NCI-H2196 (cell line): ENCODE measurements at regions not wholly inside any gene's neighbourhood (a gene's known extent, or its start where the extent isn't known, plus 50 kb on each side); places are given as distances from the start of the nearest gene placed in this dataset.
A peak's percentile ranks its signal among the peaks of the same experiment; 100 is the strongest.

ENCODE experiments used
- DNase-seq: peaks from one replicate; lab custom pipeline; 2025; ENCODE audit not compliant: unreplicated experiment; lab: John Stamatoyannopoulos, UW

- peak; percentile 89 for DNase-seq
Measured at GRCh38 chr9:117487555-117488175, 72.8 kb upstream of the ASTN2 start.

- no peak for DNase-seq
Measured at GRCh38 chr9:117486426-117486825, 71.6 kb upstream of the ASTN2 start.

GRCh38 chr9:117485176-117485575 lies 70.3 kb upstream of the ASTN2 start:
- no peak for DNase-seq

DNA sequence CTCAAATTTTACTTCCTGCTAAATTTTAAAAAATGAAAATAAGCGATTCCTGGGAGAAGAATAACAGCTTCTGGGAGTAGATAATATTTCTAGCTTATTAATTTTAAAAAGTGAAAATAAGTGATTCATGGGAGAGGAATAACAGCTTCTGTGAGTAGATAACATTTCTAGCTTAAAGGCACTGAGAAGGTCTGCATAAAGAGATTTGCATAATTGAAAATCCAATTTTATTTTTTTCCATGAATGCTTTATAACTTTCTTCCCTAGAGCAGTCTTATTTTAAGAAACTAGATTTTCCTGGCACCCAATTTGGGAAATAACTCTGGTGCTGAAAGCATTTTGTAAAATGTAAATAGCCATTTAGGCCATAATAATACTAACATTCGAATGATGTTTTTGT lies 65.9 kb upstream of the ASTN2 start:
- DNase-seq = no peak

DNA sequence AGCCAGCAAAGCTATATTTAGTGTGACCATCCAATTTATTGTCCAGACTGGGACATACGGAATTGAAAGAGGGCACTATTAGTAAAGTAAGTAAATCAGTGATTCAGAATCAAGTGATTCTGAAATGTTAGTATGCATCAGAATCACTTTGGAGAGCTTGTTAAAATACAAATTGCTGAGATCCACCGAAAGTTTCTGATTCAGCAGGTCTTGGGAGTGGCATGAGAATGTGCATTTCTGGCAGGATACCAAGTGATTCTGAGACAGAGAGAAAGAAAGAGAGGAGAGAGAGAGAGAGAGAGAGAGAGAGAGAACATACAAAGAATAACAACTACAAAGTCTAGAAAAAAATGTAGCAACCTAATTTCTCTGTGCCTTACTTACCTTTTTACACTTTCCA lies 65.4 kb upstream of the ASTN2 start:
- no peak for DNase-seq

DNA sequence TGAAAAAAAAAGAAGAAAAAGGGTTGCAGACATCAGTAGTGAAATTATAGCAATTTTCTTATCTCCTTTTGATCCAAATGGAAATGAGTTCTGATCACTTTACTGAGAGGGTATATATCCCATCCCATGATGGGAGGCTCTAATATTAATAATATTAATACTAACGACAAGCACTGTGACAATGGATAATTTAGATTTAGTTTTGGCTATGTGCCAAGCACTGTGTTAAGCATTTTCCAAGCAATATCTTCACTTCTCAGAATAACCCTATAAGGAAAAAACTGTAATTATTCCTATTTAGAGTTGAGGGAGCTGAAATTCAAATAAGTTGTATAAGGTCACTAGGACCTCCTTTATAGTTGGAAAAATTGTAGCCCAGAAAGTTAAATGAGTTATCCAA lies 58.4 kb upstream of the ASTN2 start:
- no peak for DNase-seq

GRCh38 chr9:117470902-117471301 lies 56.0 kb upstream of the ASTN2 start:
- DNase-seq = no peak

- no peak for DNase-seq
Measured at GRCh38 chr9:117470455-117470854, 55.6 kb upstream of the ASTN2 start.

DNA sequence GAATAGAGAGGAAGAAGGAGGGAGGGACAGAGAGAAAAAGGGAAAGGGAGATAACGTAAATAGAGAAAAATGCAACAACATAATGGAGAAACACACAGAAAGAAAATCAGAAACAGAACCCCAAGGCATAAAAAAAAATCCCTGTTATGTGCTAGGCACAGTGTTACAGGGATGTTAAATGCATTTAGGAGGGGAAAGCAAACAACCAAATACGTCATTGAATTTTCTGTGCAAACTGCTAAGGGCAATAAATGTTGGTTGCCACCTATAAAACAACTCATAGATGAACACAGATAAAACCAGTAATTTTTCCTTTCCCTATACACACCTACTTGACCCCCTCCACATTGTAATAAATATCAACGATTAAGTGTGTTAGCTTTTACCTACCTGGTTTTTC lies 51.3 kb upstream of the ASTN2 start:
- DNase-seq = no peak

DNA sequence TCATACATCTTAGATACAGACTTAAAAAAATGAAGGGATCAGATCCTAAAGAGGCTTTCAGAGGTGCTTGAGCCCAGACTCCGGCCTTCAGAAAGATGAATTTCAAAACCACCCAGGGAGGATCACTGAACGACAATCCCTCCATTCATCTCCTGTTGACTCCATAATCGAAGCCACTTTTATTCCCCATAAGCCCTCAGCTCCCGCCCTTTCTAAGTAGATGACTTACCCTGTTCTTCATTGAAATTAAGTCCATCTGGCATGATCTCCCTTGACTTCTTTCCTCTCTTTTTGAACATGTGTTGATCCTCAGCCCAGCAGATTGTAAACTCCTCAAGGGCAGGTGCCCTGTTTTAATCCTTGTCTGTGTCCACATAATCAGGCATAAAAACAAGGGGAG lies 50.8 kb upstream of the ASTN2 start:
- no peak for DNase-seq

- DNase-seq = no peak
Measured at GRCh38 chr9:117464941-117465616, 50.2 kb upstream of the ASTN2 start.
